B cell (primary cell): ENCODE measurements at regions not wholly inside any gene's neighbourhood (a gene's known extent, or its start where the extent isn't known, plus 50 kb on each side); places are given as distances from the start of the nearest gene placed in this dataset.

Source experiments
- EZH2 ChIP-seq: IDR thresholded peaks from 2 replicates; pipeline ENCODE4 v1.6.1; 2012; ENCODE audit warnings: borderline replicate concordance, low read depth, mild to moderate bottlenecking, moderate library complexity, low read length; ENCODE audit not compliant: insufficient read depth, poor library complexity, severe bottlenecking
- TF ChIP-seq, protein P1 (sequence below): fragments of 200-600 bp; IDR thresholded peaks from one replicate; pipeline ENCODE4 v1.8.0; 2022; ENCODE audit warnings: antibody characterized with exemption, mild to moderate bottlenecking

DNA sequence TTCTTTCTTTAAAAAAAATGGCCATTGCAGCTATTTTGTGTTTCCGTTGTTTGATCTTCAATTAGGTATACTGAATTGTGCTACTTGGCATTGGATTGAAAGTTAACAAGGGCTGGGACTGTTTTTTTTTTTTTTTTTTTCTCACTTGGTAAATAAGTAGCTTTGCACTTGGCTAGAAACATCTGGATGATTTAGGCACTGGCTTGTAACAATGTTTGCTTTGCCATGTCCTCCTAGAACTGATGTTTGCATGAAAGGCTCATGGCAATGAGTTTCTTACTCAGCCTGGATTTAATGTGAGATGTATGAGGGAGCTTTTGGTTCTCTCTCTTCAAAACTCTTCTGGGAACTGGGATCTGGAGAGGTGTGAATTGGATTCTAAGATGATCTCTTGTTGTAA is 414.1 kb downstream of the CDH26 start:
- TF ChIP-seq, protein P1, sequence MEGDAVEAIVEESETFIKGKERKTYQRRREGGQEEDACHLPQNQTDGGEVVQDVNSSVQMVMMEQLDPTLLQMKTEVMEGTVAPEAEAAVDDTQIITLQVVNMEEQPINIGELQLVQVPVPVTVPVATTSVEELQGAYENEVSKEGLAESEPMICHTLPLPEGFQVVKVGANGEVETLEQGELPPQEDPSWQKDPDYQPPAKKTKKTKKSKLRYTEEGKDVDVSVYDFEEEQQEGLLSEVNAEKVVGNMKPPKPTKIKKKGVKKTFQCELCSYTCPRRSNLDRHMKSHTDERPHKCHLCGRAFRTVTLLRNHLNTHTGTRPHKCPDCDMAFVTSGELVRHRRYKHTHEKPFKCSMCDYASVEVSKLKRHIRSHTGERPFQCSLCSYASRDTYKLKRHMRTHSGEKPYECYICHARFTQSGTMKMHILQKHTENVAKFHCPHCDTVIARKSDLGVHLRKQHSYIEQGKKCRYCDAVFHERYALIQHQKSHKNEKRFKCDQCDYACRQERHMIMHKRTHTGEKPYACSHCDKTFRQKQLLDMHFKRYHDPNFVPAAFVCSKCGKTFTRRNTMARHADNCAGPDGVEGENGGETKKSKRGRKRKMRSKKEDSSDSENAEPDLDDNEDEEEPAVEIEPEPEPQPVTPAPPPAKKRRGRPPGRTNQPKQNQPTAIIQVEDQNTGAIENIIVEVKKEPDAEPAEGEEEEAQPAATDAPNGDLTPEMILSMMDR: no peak
- no peak for TF ChIP-seq EZH2
